ENCODE measurements at regions not wholly inside any gene's neighbourhood (a gene's known extent, or its start where the extent isn't known, plus 50 kb on each side); places are given as distances from the start of the nearest gene placed in this dataset.
"Not testable (repeated sequence)": the region's sequence is repeated elsewhere in the genome, so short reads cannot be mapped to it uniquely, and the experiment has no call there.

DNA sequence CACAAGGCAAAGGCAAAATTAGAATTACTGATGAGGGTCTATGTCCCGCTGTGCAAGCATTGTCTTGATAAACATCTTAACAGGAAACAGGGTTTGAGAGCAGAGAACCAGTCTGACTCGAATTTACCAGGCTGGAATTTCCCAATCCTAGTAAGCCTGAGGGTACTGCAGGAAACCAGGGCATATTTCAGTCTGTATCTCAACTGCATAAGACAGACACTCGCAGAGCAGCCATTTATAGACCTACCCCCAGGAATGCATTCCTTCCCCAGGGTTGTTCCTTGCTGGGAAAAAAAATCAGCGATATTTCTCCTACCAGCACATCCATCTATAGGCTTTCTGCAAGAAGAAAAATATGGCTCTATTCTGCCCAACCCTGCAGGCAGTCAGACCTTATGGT, 283.8 kb upstream of the ATXN7L3B start:
- TF ChIP-seq, protein P1, sequence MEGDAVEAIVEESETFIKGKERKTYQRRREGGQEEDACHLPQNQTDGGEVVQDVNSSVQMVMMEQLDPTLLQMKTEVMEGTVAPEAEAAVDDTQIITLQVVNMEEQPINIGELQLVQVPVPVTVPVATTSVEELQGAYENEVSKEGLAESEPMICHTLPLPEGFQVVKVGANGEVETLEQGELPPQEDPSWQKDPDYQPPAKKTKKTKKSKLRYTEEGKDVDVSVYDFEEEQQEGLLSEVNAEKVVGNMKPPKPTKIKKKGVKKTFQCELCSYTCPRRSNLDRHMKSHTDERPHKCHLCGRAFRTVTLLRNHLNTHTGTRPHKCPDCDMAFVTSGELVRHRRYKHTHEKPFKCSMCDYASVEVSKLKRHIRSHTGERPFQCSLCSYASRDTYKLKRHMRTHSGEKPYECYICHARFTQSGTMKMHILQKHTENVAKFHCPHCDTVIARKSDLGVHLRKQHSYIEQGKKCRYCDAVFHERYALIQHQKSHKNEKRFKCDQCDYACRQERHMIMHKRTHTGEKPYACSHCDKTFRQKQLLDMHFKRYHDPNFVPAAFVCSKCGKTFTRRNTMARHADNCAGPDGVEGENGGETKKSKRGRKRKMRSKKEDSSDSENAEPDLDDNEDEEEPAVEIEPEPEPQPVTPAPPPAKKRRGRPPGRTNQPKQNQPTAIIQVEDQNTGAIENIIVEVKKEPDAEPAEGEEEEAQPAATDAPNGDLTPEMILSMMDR (IDR thresholded peaks at IDR 0.05; ENCODE audit: low read length): not testable (repeated sequence)
- not testable (repeated sequence) for TF ChIP-seq EZH2 (IDR thresholded peaks at IDR 0.05; ENCODE audit: borderline replicate concordance, low read length)

Data from OCI-LY1 (cell line).